Uterus (tissue), 3 donors: ENCODE measurements at regions not wholly inside any gene's neighbourhood (a gene's known extent, or its start where the extent isn't known, plus 50 kb on each side); places are given as distances from the start of the nearest gene placed in this dataset.
"Not testable (repeated sequence)": the region's sequence is repeated elsewhere in the genome, so short reads cannot be mapped to it uniquely, and the experiment has no call there.

Source experiments
- DNase-seq, 2 donors: peaks; one replicate each; pipeline ENCODE4 v3.0.0-alpha.2; 2019 to 2020
- H3K27ac ChIP-seq, 2 donors: fragments of 200-600 bp; sonication (generic); 1 replicate in 1 of 2; 2 replicates in 1 of 2; pipeline ENCODE4 v1.5.1; 2016 to 2018
- H3K27me3 ChIP-seq, 2 donors: fragments of 200-600 bp; sonication (generic); one replicate each; pipeline ENCODE4 v1.5.1; 2018 to 2019; ENCODE audit warnings: control low read depth in 1 of 2
- H3K36me3 ChIP-seq, 2 donors: fragments of 200-600 bp; sonication (generic); one replicate each; pipeline ENCODE4 v1.5.1; 2019; ENCODE audit warnings: control low read depth in 1 of 2
- H3K4me1 ChIP-seq, 2 donors: fragments of 200-600 bp; sonication (generic); one replicate each; pipeline ENCODE4 v1.5.1; 2018 to 2019; ENCODE audit warnings: control low read depth in 1 of 2
- H3K4me3 ChIP-seq, 2 donors: fragments of 200-600 bp; sonication (generic); 1 replicate in 1 of 2; 2 replicates in 1 of 2; pipeline ENCODE4 v1.5.1; 2018 to 2019; ENCODE audit warnings: mild to moderate bottlenecking in 1 of 2
- H3K9me3 ChIP-seq, 2 donors: fragments of 200-600 bp; sonication (generic); one replicate each; pipeline ENCODE4 v1.5.1; 2019; ENCODE audit warnings: control low read depth in 1 of 2
- POLR2A ChIP-seq, 2 donors: fragments of 450-650 bp; IDR thresholded peaks; one replicate each; pipeline ENCODE4 v1.6.1; 2016; ENCODE audit warnings: antibody characterized with exemption in 2 of 2, mild to moderate bottlenecking in 1 of 2, moderate library complexity in 1 of 2
- intact Hi-C: fragments of 100-400 bp; cut with DNase I; formaldehyde crosslinking; loops from one replicate; pipeline ENCODE4 v1.15.1; 2023; ENCODE audit warnings: low total_unique reads
- TF ChIP-seq, protein P1 (sequence below), 4 experiments: fragments of 200-600 bp in 2 of 4; fragments of 450-650 bp in 2 of 4; sonication (generic) in 2 of 4; IDR thresholded peaks; one replicate each; pipeline ENCODE4 v1.5.1; 2016 to 2019; ENCODE audit warnings: antibody characterized with exemption in 4 of 4, mild to moderate bottlenecking in 2 of 4, moderate library complexity in 1 of 4
- donor health status: DM: yes; HTN: yes; CAD: no.

DNA sequence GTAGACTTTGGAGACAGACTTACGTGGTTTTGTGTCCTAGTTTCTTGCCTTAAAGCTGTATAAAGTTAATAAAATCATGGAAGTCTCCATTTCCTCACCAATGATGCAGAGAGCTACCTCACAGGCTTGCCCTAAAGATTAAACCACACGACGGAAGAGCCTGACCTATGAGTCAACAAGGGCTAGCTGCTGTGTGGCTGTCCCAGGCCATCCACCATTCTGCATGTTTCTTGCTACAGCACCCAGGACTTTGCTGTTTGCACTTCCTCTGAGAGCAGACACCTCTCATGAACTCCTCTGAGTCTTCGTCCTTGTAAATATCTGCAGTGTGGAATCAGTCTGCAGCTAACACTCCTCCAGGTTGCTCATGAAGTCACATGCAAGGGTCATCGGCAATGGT, 160.0 kb upstream of the TRIB2 start:
- Histone ChIP-seq H3K9me3 (no peaks in the 10 kb centered on the region), H3K4me3 (no peak overlapping the region), H3K4me1 (peaks cover 5 to 6% of the 10 kb centered on the region in 2 donors), H3K27ac (no peak overlapping the region), H3K27me3 (no peaks in the 10 kb centered on the region), H3K36me3 (no peaks in the 10 kb centered on the region)
- intact Hi-C loops, result no loop called here
- DNase-seq, result no peak
- TF ChIP-seq, protein P1, sequence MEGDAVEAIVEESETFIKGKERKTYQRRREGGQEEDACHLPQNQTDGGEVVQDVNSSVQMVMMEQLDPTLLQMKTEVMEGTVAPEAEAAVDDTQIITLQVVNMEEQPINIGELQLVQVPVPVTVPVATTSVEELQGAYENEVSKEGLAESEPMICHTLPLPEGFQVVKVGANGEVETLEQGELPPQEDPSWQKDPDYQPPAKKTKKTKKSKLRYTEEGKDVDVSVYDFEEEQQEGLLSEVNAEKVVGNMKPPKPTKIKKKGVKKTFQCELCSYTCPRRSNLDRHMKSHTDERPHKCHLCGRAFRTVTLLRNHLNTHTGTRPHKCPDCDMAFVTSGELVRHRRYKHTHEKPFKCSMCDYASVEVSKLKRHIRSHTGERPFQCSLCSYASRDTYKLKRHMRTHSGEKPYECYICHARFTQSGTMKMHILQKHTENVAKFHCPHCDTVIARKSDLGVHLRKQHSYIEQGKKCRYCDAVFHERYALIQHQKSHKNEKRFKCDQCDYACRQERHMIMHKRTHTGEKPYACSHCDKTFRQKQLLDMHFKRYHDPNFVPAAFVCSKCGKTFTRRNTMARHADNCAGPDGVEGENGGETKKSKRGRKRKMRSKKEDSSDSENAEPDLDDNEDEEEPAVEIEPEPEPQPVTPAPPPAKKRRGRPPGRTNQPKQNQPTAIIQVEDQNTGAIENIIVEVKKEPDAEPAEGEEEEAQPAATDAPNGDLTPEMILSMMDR (IDR thresholded peaks at IDR 0.05), result no peak
- no peak for TF ChIP-seq POLR2A (IDR thresholded peaks at IDR 0.05)

DNA sequence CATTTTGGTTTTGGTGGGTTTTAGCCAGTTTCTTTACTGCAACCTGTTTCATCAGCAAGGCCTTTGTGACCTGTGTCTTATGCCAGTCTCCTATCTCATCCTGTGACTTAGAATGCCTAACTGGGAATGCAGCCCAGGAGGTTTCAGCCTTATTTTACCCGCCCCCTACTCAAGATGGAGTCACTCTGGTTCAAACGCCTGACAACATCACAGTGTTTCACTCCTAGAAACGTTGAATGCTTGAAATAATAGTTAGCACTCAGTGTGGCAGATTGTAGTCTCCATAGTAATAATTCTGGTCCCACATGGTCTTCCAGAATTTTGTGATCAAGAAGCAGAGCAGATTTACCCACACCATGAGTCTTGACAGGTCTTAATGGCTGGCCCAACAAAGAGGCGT, 159.0 kb upstream of the TRIB2 start:
- Histone ChIP-seq H3K4me3 (no peak overlapping the region), H3K27ac (no peak overlapping the region), H3K4me1 (peaks cover 5 to 6% of the 10 kb centered on the region in 2 donors), H3K9me3 (no peaks in the 10 kb centered on the region), H3K36me3 (no peaks in the 10 kb centered on the region), H3K27me3 (no peaks in the 10 kb centered on the region)
- TF ChIP-seq, protein P1 (IDR thresholded peaks at IDR 0.05), result no peak
- TF ChIP-seq POLR2A (IDR thresholded peaks at IDR 0.05), result no peak
- intact Hi-C loops, result no loop called here
- no peak for DNase-seq

DNA sequence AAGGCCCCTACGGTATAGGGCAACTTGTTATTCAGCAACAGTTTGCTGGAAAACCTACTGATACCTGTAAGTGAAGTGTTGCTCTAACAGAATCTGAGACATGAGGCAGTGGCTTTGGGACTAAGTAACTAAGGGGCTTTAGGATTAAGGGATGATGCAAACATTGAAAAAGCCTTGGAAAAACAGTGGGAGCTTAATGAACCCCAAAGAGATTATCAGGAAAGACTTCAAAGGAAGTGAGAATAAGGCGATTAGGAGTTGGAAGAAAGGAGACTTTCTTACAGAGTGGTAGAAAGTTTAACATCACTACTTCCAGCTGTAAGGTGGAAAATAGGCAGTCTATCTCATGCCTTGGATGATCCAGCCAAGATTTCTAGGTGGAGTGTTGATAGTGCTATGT, 158.2 kb upstream of the TRIB2 start:
- intact Hi-C loops, result no loop called here
- Histone ChIP-seq H3K9me3 (no peaks in the 10 kb centered on the region), H3K27ac (no peak overlapping the region), H3K4me3 (no peak overlapping the region), H3K36me3 (no peaks in the 10 kb centered on the region), H3K27me3 (no peaks in the 10 kb centered on the region), H3K4me1 (peaks cover 5 to 6% of the 10 kb centered on the region in 2 donors)
- no peak for TF ChIP-seq POLR2A (IDR thresholded peaks at IDR 0.05)
- TF ChIP-seq, protein P1 (IDR thresholded peaks at IDR 0.05), result no peak
- DNase-seq, result no peak

DNA sequence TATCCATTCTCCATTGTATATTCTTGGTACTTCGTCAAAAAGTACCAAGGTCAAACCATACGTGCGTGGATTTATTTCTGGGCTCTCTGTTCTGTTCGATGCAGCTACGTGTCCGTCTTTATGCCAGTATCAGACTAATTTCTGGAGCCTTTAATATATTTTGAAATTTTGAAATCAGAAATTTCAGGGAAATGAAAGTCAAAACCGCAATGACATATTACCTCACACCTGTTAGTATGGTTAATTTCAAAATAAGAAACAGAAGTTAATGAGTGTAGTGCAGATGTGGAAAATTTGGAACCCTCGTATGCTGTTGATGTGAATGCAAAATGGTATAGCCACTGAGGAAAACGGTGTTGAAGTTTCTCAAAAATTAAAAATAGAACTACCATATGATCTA, 156.1 kb upstream of the TRIB2 start:
- DNase-seq, result no peak
- Histone ChIP-seq H3K9me3 (no peaks in the 10 kb centered on the region), H3K27ac (no peak overlapping the region), H3K36me3 (no peaks in the 10 kb centered on the region), H3K4me3 (no peak overlapping the region), H3K4me1 (peaks cover under 1 to 4% of the 10 kb centered on the region in 2 donors), H3K27me3 (no peaks in the 10 kb centered on the region)
- TF ChIP-seq, protein P1 (IDR thresholded peaks at IDR 0.05), result no peak
- no peak for TF ChIP-seq POLR2A (IDR thresholded peaks at IDR 0.05)
- intact Hi-C loops, result no loop called here

DNA sequence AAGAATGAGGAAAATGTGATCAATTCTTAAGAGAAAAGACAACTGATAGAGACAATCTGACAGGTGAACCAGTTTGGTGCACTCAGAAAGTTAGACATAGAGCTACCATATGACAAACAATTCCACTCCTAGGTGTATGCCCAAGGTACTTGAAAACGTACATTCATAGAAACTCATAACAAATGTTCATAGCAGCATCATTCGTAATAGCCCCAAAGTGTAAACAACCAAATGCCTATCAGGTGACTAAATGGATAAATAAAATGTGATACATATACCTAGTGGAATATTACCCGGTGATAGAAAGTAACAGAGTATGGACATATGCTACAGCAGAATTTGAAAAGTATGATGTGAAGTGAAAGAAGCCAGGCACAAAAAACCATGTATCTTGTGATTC, 149.3 kb upstream of the TRIB2 start:
- H3K36me3 ChIP-seq, result no peaks in the 10 kb centered on the region
- TF ChIP-seq POLR2A (IDR thresholded peaks at IDR 0.05), result no peak
- TF ChIP-seq, protein P1 (IDR thresholded peaks at IDR 0.05), result no peak
- DNase-seq, result no peak
- no peaks in the 10 kb centered on the region for H3K27me3 ChIP-seq
- no peaks in the 10 kb centered on the region for H3K4me1 ChIP-seq
- H3K27ac ChIP-seq, result no peak overlapping the region
- intact Hi-C loops, result no loop called here
- H3K4me3 ChIP-seq, result no peak overlapping the region
- H3K9me3 ChIP-seq, result no peaks in the 10 kb centered on the region

DNA sequence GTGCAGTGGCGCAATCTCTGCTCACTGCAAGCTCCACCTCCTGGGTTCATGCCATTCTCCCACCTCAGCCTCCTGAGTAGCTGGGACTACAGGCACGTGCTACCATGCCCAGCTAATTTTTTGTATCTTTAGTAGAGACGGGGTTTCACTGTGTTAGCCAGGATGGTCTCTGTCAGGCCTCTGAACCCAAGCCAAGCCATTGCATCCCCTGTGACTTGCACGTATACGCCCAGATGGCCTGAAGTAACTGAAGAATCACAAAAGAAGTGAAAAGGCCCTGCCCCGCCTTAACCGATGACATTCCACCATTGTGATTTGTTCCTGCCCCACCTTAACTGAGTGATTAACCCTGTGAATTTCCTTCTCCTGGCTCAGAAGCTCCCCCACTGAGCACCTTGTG, 147.2 kb upstream of the TRIB2 start:
- H3K4me3 ChIP-seq, H3K4me1 ChIP-seq: not testable (repeated sequence)

DNA sequence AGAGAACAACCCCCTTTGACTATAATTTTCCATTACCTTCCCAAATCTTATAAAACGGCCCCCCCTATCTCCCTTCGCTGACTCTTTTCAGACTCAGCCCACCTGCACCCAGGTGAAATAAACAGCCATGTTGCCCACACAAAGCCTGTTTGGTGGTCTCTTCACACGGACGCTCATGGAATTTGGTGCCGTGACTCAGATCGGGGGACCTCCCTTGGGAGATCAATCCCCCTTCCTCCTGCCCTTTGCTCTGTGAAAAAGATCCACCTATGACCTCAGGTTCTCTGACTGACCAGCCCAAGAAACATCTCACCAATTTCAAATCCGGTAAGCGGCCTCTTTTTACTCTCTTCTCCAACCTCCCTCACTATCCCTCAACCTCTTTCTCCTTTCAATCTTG, 146.8 kb upstream of the TRIB2 start:
- H3K27ac ChIP-seq, H3K4me3 ChIP-seq, H3K9me3 ChIP-seq, H3K27me3 ChIP-seq, DNase-seq, H3K4me1 ChIP-seq, H3K36me3 ChIP-seq, intact Hi-C loops: not testable (repeated sequence)

More for the DNA sequence above, 147.2 kb upstream of the TRIB2 start:
- intact Hi-C loops, H3K27me3 ChIP-seq, H3K36me3 ChIP-seq, H3K9me3 ChIP-seq, H3K27ac ChIP-seq, DNase-seq: not testable (repeated sequence)
